GM12875 (cell line): ENCODE measurements at regions not wholly inside any gene's neighbourhood (a gene's known extent, or its start where the extent isn't known, plus 50 kb on each side); places are given as distances from the start of the nearest gene placed in this dataset.

Experiments used
- H3K4me3 ChIP-seq: one replicate; pipeline ENCODE4 v1.5.1; 2011; ENCODE audit warnings: low read depth, low read length, control low read depth
- TF ChIP-seq, protein P1 (sequence below): IDR thresholded peaks from 2 replicates; pipeline ENCODE4 v1.5.1; 2011; ENCODE audit warnings: low read depth, mild to moderate bottlenecking, control low read depth, inconsistent platforms, low read length, moderate library complexity, borderline replicate concordance; ENCODE audit not compliant: insufficient read depth

DNA sequence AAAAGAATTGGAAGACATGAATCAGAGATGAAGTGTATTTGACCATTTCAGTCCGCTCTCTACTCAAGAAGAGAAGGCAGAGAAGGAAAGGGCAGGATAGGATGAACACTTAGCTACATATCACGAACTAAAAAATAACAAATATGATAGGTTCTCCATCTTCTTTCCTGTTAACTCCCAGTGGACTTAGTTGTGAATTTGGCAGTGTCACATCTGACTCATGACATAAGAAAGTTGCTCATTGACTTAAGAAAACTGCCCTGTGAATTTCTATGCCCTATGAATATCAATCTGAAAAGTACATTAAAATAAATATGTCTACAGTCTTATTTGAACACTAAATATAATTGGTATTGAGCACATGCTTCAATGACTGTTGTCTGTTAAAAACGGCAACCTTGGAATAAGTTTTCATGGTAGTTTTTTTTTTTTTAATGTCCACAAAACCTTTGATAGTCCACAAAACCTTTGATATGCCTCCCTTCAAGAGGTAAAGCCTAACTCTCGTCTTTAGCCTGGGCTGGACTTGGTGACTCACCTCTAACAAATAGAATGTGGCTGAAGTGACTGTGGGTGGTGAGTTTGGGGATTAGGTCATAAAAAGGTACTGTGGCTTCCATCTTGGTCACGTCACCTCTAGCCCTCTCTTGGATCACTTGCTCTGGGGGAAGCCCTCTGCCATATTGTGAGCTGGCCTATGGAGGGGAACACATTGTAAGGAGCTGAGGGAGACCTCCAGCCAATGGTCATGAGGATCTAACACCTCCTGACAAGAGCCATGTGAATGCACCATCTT lies 184.7 kb upstream of the S100G start:
- no peak overlapping the region for H3K4me3 ChIP-seq
- TF ChIP-seq, protein P1, sequence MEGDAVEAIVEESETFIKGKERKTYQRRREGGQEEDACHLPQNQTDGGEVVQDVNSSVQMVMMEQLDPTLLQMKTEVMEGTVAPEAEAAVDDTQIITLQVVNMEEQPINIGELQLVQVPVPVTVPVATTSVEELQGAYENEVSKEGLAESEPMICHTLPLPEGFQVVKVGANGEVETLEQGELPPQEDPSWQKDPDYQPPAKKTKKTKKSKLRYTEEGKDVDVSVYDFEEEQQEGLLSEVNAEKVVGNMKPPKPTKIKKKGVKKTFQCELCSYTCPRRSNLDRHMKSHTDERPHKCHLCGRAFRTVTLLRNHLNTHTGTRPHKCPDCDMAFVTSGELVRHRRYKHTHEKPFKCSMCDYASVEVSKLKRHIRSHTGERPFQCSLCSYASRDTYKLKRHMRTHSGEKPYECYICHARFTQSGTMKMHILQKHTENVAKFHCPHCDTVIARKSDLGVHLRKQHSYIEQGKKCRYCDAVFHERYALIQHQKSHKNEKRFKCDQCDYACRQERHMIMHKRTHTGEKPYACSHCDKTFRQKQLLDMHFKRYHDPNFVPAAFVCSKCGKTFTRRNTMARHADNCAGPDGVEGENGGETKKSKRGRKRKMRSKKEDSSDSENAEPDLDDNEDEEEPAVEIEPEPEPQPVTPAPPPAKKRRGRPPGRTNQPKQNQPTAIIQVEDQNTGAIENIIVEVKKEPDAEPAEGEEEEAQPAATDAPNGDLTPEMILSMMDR: no peak

DNA sequence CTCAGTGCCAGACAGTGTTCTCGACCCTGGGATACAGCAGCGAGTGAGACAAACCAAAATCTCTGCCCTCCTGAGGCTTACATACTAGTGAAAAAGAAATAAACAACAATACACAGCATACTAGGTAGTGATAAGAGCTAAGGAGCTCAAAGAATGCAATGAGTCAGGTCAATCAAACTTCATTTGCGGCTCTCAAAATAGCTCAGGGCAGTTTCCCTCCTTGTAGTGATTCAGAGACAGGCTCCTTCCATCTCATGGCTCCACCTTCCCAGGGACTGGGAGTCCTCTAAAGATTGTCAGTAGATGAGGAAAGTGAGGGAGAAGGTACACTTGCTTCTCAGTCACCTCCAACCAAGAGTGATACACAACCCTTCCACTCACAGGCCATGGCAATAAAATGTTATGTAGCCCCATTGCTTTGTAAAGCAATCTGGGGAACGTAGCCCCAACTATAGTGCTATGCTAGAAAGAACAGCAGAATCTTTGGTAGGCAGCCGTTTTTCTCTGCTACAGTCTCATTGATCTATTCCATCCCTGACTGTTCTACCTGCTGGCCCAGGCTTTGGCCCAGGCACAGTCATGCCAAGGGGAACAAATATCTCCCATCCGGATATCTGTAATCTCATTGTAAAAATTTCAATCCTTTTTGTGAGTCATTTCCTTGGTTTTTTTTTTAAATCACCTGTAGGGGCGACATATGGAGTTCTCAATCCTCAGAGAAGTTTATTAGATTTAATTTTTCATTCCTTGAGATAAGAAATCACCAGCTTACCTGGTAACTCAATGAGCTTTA lies 183.1 kb upstream of the S100G start:
- TF ChIP-seq, protein P1: no peak
- H3K4me3 ChIP-seq: no peak overlapping the region

DNA sequence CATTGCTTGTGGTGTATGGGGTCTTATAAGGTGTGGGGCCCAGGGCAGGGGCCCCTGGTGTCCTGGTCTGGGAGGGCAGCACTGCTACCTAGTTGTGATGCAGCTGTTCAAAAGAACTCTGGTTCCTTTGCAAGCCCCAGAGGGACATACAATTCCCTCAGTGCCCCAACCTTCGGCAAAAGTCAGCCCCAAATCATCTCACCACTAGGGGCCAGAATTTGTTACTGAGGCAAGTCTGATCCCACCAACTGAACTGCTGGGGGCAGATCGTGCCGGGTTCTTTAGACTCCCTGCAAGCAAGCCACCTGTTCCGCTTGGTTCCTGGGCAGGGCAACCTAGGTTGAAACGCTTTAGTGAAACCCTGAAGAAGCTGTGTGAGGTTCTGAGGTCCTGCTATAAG lies 180.1 kb upstream of the S100G start:
- TF ChIP-seq, protein P1: peak; percentile 18; the same call in 1 of the 2 replicates
- H3K4me3 ChIP-seq: no peak overlapping the region

DNA sequence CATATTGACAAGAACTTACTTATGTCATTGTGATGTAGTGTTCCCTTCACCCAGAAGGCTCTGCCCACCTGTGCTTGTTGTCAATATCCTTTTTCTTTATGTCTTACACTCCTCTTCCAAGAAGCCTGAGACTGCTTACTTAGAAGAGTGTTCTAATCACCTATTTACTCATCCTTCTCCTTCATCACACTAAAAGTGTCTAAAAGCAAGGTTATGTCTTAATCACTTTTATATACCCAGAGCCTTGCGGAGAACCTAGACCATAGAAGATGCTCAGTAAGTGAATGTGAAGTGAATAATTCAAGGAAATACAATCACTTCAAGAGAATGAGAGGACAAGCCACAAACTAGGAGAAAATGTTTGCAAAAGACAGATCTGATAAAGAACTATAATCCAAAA lies 177.6 kb upstream of the S100G start:
- TF ChIP-seq, protein P1: no peak
- H3K4me3 ChIP-seq: no peak overlapping the region

DNA sequence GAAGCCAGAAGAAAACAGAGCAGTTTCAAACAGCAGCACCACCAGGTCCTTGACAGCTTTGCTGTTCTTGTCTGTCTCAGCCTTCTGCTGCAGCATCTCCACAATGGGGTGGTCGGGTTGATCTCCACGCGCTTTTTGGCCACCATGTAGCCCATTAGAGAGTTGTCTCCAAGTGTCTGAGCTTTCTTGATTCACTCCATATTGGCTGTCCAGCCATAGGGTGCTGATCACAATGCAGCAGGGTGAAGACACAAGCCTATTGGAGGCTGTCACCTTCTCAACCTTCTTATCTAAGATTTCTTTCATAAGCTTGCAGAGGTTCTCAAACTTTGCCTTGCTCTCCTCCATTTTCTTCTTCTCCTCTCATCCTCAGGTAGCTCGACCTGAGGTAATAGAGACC lies 175.4 kb upstream of the S100G start:
- TF ChIP-seq, protein P1: no peak
- H3K4me3 ChIP-seq: no peak overlapping the region

DNA sequence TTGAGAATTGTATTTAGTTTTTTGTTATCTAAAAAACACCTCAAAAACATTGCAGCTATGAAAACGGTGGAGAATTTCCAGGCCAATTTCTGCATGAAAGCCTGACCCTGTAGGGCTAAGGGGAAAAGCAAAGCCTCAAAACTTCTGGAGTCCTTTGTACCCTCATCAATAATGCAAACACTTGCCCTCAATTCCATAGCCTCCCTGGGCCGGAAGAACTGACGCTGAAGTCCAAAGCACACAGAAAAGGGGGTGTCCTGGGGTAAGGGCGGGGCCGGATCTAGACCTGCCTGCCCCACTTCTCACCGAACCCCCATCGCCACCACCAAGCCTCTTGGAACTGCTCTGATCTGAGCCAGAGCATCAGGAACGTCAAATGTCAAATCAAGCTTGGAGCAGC lies 173.9 kb upstream of the S100G start:
- no peak overlapping the region for H3K4me3 ChIP-seq
- TF ChIP-seq, protein P1: no peak

DNA sequence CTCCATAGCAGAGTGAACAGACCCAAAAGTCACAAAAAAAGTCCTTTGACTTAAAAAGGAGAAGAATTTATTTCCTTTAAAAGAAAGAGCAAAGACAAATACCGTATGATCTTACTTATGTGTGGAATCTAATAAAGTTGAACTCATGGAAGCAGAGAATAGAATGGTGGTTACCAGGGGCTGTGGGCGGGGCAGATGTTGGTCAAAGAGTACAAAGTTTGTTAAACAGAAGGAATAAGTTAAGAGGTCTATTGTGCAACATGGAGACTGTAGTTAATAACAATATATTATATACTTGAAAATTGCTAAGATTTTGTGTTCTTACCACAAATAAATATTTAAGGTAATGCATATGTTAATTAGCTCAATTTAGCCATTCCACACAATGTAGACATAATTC lies 173.3 kb upstream of the S100G start:
- TF ChIP-seq, protein P1: no peak
- no peak overlapping the region for H3K4me3 ChIP-seq
